Upper lobe of left lung (tissue), 6 donors: ENCODE measurements at regions not wholly inside any gene's neighbourhood (a gene's known extent, or its start where the extent isn't known, plus 50 kb on each side); places are given as distances from the start of the nearest gene placed in this dataset.

Experiments
- ATAC-seq, 2 donors: fragments of 200-7000 bp; cut with Tn5 transposase; one replicate each; pipeline ENCODE4 v1.9.1; 2022; ENCODE audit warnings: mild to moderate bottlenecking in 2 of 2, moderate library complexity in 2 of 2; ENCODE audit not compliant: low FRiP score in 2 of 2
- DNase-seq, 2 donors: peaks; one replicate each; pipeline ENCODE4 v3.0.0-alpha.2; 2019 to 2020
- H3K27ac ChIP-seq, 4 donors: fragments of 200-600 bp; sonication (generic); one replicate each; pipeline ENCODE4 v1.5.1; 2016 to 2019
- H3K27me3 ChIP-seq, 4 donors: fragments of 200-600 bp; sonication (generic); one replicate each; pipeline ENCODE4 v1.5.1; 2017 to 2019
- H3K36me3 ChIP-seq, 4 donors: fragments of 200-600 bp; sonication (generic); one replicate each; pipeline ENCODE4 v1.5.1; 2016 to 2019
- H3K4me1 ChIP-seq, 4 donors: fragments of 200-600 bp; sonication (generic); one replicate each; pipeline ENCODE4 v1.5.1; 2018 to 2019
- H3K4me3 ChIP-seq, 4 donors: fragments of 200-600 bp; sonication (generic); one replicate each; pipeline ENCODE4 v1.5.1; 2017 to 2019; ENCODE audit warnings: mild to moderate bottlenecking in 2 of 4, moderate library complexity in 1 of 4
- H3K9me3 ChIP-seq, 4 donors: fragments of 200-600 bp; sonication (generic); one replicate each; pipeline ENCODE4 v1.5.1; 2018 to 2019
- CTCF ChIP-seq, 6 experiments: fragments of 450-650 bp in 4 of 6; fragments of 200-600 bp in 2 of 6; sonication (generic) in 2 of 6; IDR thresholded peaks; one replicate each; pipeline ENCODE4 v1.5.1; 2016 to 2019; ENCODE audit warnings: antibody characterized with exemption in 6 of 6
- EP300 ChIP-seq, 4 donors: sonication (generic); formaldehyde crosslinking; IDR thresholded peaks; one replicate each; pipeline ENCODE4 v1.5.1; 2017; ENCODE audit warnings: antibody characterized with exemption in 4 of 4, control low read depth in 2 of 4
- POLR2A ChIP-seq, 4 donors: fragments of 450-650 bp; IDR thresholded peaks; one replicate each; pipeline ENCODE4 v1.5.1; 2016 to 2017; ENCODE audit warnings: antibody characterized with exemption in 4 of 4, mild to moderate bottlenecking in 2 of 4
- POLR2AphosphoS5 ChIP-seq, 2 donors: sonication (generic); formaldehyde crosslinking; IDR thresholded peaks; one replicate each; pipeline ENCODE4 v1.5.1; 2017; ENCODE audit warnings: antibody characterized with exemption in 2 of 2
- WGBS, 2 donors: methylation state at CpG; one replicate each; pipeline ENCODE4 v1.1.5; 2017 to 2018; 5-methylcytosine and 5-hydroxymethylcytosine counted together
- donor health status: DM: no; HTN: no; CAD: no; lungs with moderate emphysema.
- donor health status: DM: no; HTN: yes; CAD: no; lungs with severe emphysema.

GRCh38 chr16:17589898-17590297 is 119.1 kb upstream of the XYLT1 start:
- Histone ChIP-seq H3K27me3 (no peaks in the 10 kb centered on the region), H3K4me3 (no peak overlapping the region), H3K9me3 (no peaks in the 10 kb centered on the region), H3K4me1 (no peaks in the 10 kb centered on the region), H3K36me3 (no peaks in the 10 kb centered on the region), H3K27ac (no peak overlapping the region)
- WGBS, 2 donors = 89 to 91% methylated on average over 4 of the region's 4 CpGs
- peak in 1 of 2 donors; percentile 50 for ATAC-seq
- TF ChIP-seq CTCF (IDR thresholded peaks at IDR 0.05) = no peak
- no peak for TF ChIP-seq POLR2AphosphoS5 (IDR thresholded peaks at IDR 0.05)
- TF ChIP-seq EP300 (IDR thresholded peaks at IDR 0.05) = no peak
- TF ChIP-seq POLR2A (IDR thresholded peaks at IDR 0.05) = no peak
- DNase-seq = no peak

- Histone ChIP-seq H3K27ac (no peak overlapping the region), H3K9me3 (peaks cover 0 to 5% (median 0%) of the 10 kb centered on the region in 4 donors), H3K4me3 (no peak overlapping the region), H3K4me1 (no peaks in the 10 kb centered on the region), H3K36me3 (no peaks in the 10 kb centered on the region), H3K27me3 (no peaks in the 10 kb centered on the region)
- WGBS, 2 donors = 66 to 76% methylated on average over 3 of the region's 3 CpGs
- DNase-seq (no peak), ATAC-seq (no peak)
- TF ChIP-seq CTCF (IDR thresholded peaks at IDR 0.05) (no peak), POLR2A (IDR thresholded peaks at IDR 0.05) (no peak), POLR2AphosphoS5 (IDR thresholded peaks at IDR 0.05) (no peak), EP300 (IDR thresholded peaks at IDR 0.05) (no peak)
Observed at GRCh38 chr16:17585449-17586074, 114.8 kb upstream of the XYLT1 start.

- Histone ChIP-seq H3K36me3 (no peaks in the 10 kb centered on the region), H3K27me3 (no peaks in the 10 kb centered on the region), H3K4me1 (peaks cover 0 to 5% (median 0%) of the 10 kb centered on the region in 4 donors), H3K4me3 (no peak overlapping the region), H3K27ac (no peak overlapping the region), H3K9me3 (peaks cover 0 to 5% (median 0%) of the 10 kb centered on the region in 4 donors)
- TF ChIP-seq POLR2AphosphoS5 (IDR thresholded peaks at IDR 0.05) (no peak), EP300 (IDR thresholded peaks at IDR 0.05) (no peak), CTCF (IDR thresholded peaks at IDR 0.05) (peak; percentile 73 to 87 (median 79))
- 18 to 19% methylated on average over 10 of the region's 10 CpGs for WGBS, 2 donors
- ATAC-seq (peak; percentile 75 to 92), DNase-seq (peak in 1 of 2 donors; percentile 28)
Observed at GRCh38 chr16:17578981-17579874, 108.5 kb upstream of the XYLT1 start.

- TF ChIP-seq POLR2A (IDR thresholded peaks at IDR 0.05) (no peak), EP300 (IDR thresholded peaks at IDR 0.05) (no peak)
- DNase-seq (no peak), ATAC-seq (no peak)
- Histone ChIP-seq H3K4me3 (no peak overlapping the region), H3K36me3 (no peaks in the 10 kb centered on the region), H3K4me1 (peaks cover 0 to 3% (median 0%) of the 10 kb centered on the region in 4 donors), H3K9me3 (no peaks in the 10 kb centered on the region), H3K27me3 (no peaks in the 10 kb centered on the region), H3K27ac (no peak overlapping the region)
- 57 to 73% methylated on average over 3 of the region's 3 CpGs for WGBS, 2 donors
Observed at GRCh38 chr16:17574256-17574655, 103.5 kb upstream of the XYLT1 start.

GRCh38 chr16:17572145-17572544 is 101.4 kb upstream of the XYLT1 start:
- ATAC-seq (no peak), DNase-seq (no peak)
- no peak overlapping the region for H3K27ac ChIP-seq
- 94 to 100% methylated on average over 1 of the region's 1 CpG for WGBS, 2 donors
- TF ChIP-seq POLR2A (IDR thresholded peaks at IDR 0.05) (no peak), EP300 (IDR thresholded peaks at IDR 0.05) (no peak), CTCF (IDR thresholded peaks at IDR 0.05) (no peak), POLR2AphosphoS5 (IDR thresholded peaks at IDR 0.05) (no peak)
- no peaks in the 10 kb centered on the region for H3K9me3 ChIP-seq
- no peak overlapping the region for H3K4me3 ChIP-seq
- H3K36me3 ChIP-seq = no peaks in the 10 kb centered on the region
- no peaks in the 10 kb centered on the region for H3K4me1 ChIP-seq
- H3K27me3 ChIP-seq = no peaks in the 10 kb centered on the region
